Hypothalamus (tissue), 51 donors: ENCODE measurements at regions not wholly inside any gene's neighbourhood (a gene's known extent, or its start where the extent isn't known, plus 50 kb on each side); places are given as distances from the start of the nearest gene placed in this dataset.

ENCODE experiments used
- DNase-seq, 51 donors: peaks; one replicate each; lab custom pipeline; 2025; lab: John Stamatoyannopoulos, UW

GRCh38 chr7:84821671-84822534, 365.0 kb downstream of the SEMA3D start:
- no peak for DNase-seq

- no peak for DNase-seq
Measured at GRCh38 chr7:84820481-84820880, 366.4 kb downstream of the SEMA3D start.

DNA sequence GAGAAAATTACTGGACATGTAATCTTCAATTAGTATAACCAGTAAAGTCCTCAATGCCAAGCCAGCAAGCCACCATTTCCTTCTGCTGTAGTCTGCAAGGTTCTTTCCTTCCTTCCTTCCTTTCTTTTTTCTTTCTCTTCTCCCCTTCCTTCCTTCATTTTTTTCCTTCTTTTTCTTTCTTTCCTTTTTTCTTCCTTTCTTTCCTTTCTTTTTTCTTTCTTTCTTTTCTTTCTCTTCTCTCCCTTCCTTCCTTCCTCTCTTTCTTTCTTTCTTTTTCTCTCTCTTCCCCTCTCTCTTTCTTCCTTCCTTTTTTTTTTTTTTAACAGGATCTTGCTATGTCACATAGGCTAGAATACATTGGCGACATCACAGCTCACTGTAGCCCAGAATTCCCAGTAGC, 369.8 kb downstream of the SEMA3D start:
- DNase-seq = no peak

- no peak for DNase-seq
Measured at GRCh38 chr7:84813376-84813775, 373.5 kb downstream of the SEMA3D start.

DNA sequence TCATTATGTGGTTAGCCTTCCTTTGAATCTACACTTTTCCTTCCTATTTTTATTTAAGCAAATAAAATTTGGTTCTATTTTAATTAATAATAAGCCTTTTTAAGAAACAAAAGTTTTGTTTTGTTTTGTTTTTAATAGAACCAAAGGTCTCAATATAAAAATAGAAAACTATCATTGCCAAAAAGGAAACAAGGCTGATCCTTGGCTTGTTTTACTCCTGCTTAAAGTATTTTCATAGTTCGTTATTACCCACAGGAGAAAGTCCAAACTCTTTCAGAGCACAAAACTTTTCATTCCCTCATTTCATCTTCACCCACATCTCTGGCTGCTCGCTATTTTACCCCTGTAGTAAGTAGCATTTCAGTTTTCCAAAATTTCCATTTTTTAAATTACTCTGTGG, 374.8 kb downstream of the SEMA3D start:
- DNase-seq = no peak

DNA sequence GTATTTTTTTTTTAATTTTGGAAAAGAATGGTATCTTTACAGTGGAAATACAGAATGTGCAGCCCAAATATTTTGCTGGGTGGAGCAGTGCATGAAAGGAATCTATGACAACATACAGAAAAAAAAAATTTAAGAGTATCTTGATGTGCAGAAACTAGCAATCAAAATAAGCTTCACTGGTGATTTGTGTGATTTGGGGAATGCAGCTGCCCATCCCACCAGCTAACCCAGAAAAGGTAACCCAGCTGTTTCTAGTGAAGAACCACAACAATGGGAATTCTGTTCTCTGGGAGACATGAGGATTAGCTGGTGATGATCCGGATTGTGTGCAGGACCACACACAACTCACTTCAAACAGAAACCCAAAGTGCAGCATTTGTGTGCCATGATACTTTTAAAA, 375.5 kb downstream of the SEMA3D start:
- no peak for DNase-seq

DNA sequence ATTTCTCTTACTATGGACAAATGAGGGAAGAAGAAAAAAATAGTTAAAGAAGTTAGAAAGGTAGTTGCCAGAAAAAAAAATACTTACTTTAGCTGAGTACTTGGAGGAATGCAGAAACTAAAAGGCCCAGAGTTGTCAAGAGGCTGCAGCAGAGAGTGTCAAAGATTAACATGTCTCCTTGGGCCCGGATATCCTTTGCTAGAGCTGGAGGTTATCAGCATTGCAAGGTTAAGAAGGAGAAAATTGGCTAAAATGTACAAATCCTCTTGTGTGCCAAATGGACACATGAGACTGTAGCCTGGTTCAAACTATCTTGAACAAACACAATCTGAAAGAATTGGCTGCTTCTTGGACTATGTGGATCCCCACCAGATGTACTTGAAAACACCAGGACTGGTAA, 377.0 kb downstream of the SEMA3D start:
- DNase-seq = no peak

- no peak for DNase-seq
Measured at GRCh38 chr7:84803979-84804378, 382.9 kb downstream of the SEMA3D start.

DNA sequence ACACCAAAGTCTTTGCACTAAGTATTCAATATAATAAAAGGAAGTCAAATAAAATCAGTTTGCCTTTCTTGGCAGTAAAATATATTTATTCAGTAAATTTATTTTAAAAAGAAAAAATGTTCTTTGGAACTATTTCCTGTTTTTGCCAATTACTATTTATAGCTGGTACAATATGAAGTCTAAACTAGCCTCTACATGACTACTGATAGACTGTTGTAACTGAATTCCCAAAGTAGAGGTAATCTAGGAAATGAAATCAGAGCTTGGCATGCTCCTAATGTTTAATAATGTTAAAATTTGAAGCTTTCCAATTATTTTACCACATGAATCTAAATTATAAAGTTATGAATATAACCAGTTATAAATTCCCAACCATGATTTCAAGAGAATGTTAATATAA, 385.5 kb downstream of the SEMA3D start:
- DNase-seq = no peak

- DNase-seq = no peak
Measured at GRCh38 chr7:84800846-84801245, 386.0 kb downstream of the SEMA3D start.

GRCh38 chr7:84799106-84799505, 387.8 kb downstream of the SEMA3D start:
- no peak for DNase-seq

DNA sequence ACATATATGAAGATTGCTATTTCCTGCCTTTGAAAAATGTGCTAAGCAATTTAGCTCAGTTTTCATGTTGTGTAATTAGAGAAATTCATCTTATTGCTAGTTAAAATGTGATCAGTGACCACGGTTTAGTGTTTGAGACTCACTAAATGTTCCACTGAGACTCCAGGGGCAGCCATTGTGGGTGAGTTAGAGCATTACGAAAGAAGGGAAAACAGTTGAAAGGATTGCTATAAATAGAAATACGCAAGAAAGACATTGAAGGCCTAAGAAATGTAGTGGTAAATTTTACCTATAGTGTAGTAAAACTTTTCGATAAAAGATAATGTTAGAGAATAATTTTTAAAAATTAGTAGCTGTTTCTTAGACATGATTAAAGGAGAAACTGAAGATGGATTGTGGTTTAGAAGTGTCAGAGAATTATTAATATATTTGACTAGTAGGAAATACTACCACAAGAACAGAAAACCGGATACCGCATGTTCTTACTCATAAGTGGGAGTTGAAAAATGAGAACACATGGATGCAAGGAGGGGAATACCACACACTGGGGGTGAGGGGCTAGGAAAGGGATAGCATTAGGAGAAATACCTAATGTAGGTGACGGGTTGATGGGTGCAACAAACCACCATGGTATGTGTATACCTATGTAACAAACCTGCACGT, 394.5 kb downstream of the SEMA3D start:
- DNase-seq = no peak

DNA sequence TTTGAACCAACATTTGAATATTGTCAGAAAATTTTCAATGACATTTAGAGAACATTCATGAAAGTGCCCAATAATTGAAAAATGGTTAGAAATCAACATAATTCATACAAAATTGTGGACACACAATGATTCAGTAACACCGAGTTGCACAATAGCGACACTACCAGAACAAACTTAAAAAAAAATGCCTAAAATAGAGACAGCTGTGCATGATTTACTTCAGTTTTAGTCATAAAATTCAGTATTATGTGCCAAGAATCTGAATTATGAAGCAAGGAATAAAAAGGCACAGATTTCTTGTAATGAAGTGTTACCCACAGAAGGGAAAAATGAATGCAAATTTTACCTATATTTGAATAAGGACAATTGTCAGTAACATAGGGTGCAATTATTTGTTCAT, 396.0 kb downstream of the SEMA3D start:
- no peak for DNase-seq

DNA sequence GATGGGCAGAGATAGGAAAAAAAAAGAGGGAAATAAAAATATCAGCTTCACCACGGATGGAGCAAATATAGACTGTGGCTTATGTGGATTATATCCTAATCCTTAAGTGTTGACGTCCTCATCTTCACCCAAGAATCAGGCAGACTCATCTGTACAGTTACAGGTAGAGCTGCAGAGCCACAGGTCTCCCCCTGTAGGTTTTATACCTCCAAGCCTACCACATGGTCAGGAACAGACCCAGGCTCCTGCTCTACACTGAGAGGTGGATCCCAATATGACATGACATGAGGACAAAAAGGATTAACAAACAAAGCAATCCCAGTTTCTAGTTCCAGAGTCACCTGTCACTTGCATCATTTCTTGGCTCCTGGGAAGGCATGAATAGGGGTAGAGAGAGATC, 400.8 kb downstream of the SEMA3D start:
- no peak for DNase-seq

- DNase-seq = no peak
Measured at GRCh38 chr7:84784450-84784849, 402.4 kb downstream of the SEMA3D start.

GRCh38 chr7:84783141-84783778, 403.6 kb downstream of the SEMA3D start:
- DNase-seq = no peak

DNA sequence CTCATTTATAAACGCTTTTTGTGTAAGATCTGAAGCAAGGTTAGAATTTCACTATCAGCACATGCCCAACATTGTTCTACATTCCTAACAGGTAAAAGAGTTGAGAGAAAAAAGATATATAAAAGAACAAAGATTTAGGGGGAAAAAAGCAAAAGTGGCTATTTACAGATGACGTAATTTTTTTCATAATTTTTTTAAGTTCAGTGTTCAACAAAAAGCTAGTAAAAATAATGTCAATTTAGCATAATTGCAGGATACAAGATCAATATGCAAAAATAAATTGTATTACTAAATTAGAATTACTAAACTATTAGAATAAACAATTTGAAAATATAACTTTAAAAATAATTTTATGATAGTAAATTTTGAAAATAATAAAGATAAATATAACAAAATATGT, 405.0 kb downstream of the SEMA3D start:
- no peak for DNase-seq

GRCh38 chr7:84780158-84781124, 406.4 kb downstream of the SEMA3D start:
- peak in 1 of 51 donors; percentile 4 for DNase-seq

- no peak for DNase-seq
Measured at GRCh38 chr7:84757761-84758160, 429.1 kb downstream of the SEMA3D start.

DNA sequence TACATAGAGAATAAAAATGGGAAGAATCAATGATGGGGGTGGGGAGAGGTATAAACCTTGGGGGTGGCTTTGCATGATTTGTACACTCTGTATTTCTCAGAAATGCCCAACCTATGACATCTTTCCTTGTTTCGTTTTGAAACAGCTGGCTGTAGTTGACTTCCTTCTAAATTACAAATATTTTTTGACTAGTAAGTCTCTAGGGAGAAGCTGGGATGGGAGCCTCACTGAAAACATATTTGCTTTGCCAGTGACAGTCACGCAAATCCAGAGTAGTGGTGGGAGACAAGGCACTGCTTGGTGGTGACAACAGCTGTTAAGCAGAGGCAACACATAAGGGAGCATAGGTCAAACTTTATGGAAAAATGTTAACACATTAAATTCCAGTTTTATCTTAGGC, 440.5 kb downstream of the SEMA3D start:
- no peak for DNase-seq

- DNase-seq = no peak
Measured at GRCh38 chr7:84744385-84744784, 442.5 kb downstream of the SEMA3D start.
